Testis (tissue), 2 donors: ENCODE measurements at regions not wholly inside any gene's neighbourhood (a gene's known extent, or its start where the extent isn't known, plus 50 kb on each side); places are given as distances from the start of the nearest gene placed in this dataset.
"Not testable (repeated sequence)": the region's sequence is repeated elsewhere in the genome, so short reads cannot be mapped to it uniquely, and the experiment has no call there.

Experiments
- DNase-seq: peaks from one replicate; pipeline ENCODE4 v3.0.0-alpha.2; 2019
- H3K27ac ChIP-seq, 2 donors: fragments of 200-600 bp; sonication (generic); one replicate each; pipeline ENCODE4 v1.5.1; 2019
- H3K27me3 ChIP-seq: fragments of 200-600 bp; sonication (generic); one replicate; pipeline ENCODE4 v1.5.1; 2019
- H3K36me3 ChIP-seq: fragments of 200-600 bp; sonication (generic); one replicate; pipeline ENCODE4 v1.5.1; 2017; ENCODE audit warnings: low read depth; ENCODE audit errors: missing control alignments
- H3K4me1 ChIP-seq: fragments of 200-600 bp; sonication (generic); one replicate; pipeline ENCODE4 v1.5.1; 2019
- H3K4me3 ChIP-seq, 2 donors: fragments of 200-600 bp; sonication (generic); one replicate each; pipeline ENCODE4 v1.5.1; 2017 to 2019
- H3K9me3 ChIP-seq: fragments of 200-600 bp; sonication (generic); one replicate; pipeline ENCODE4 v1.5.1; 2017
- POLR2A ChIP-seq: fragments of 450-650 bp; IDR thresholded peaks from one replicate; pipeline ENCODE4 v1.6.1; 2017; ENCODE audit warnings: antibody characterized with exemption, mild to moderate bottlenecking, moderate library complexity
- WGBS, 2 donors: methylation state at CpG; one replicate each; pipeline ENCODE4 v1.1.5; 2018; 5-methylcytosine and 5-hydroxymethylcytosine counted together
- intact Hi-C: fragments of 100-400 bp; cut with DNase I; formaldehyde crosslinking; loops from one replicate; pipeline ENCODE4 v1.15.1; 2023; ENCODE audit warnings: low total_unique reads
- TF ChIP-seq, protein P1 (sequence below), 3 experiments: fragments of 450-650 bp in 2 of 3; fragments of 200-600 bp in 1 of 3; sonication (generic) in 1 of 3; IDR thresholded peaks; one replicate each; pipeline ENCODE4 v1.5.1; 2016 to 2019; ENCODE audit warnings: antibody characterized with exemption in 3 of 3, mild to moderate bottlenecking in 2 of 3, moderate library complexity in 1 of 3

DNA sequence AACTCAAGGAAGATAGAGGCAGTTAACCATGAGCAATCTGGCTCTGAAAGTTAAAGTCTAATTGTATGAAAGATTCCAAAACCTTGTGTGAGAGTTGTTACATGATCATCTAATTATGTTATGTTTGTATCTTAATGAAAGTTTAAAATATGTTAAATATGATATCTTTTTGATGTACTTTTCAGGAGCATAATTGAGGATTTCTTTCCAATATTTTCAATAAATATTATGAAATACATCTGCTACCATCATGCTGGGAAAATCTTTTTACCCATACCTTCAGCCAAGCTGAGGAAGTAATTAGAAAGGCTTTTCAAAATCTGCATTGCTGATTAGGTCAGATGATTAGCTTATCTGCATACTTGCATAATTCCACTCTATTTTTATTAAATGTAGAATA, 318.4 kb downstream of the KLF12 start:
- Histone ChIP-seq H3K4me1 (no peaks in the 10 kb centered on the region), H3K36me3 (no peaks in the 10 kb centered on the region), H3K27me3 (no peaks in the 10 kb centered on the region), H3K27ac (no peak overlapping the region), H3K9me3 (no peaks in the 10 kb centered on the region), H3K4me3 (no peak overlapping the region)
- DNase-seq, result no peak
- TF ChIP-seq, protein P1, sequence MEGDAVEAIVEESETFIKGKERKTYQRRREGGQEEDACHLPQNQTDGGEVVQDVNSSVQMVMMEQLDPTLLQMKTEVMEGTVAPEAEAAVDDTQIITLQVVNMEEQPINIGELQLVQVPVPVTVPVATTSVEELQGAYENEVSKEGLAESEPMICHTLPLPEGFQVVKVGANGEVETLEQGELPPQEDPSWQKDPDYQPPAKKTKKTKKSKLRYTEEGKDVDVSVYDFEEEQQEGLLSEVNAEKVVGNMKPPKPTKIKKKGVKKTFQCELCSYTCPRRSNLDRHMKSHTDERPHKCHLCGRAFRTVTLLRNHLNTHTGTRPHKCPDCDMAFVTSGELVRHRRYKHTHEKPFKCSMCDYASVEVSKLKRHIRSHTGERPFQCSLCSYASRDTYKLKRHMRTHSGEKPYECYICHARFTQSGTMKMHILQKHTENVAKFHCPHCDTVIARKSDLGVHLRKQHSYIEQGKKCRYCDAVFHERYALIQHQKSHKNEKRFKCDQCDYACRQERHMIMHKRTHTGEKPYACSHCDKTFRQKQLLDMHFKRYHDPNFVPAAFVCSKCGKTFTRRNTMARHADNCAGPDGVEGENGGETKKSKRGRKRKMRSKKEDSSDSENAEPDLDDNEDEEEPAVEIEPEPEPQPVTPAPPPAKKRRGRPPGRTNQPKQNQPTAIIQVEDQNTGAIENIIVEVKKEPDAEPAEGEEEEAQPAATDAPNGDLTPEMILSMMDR (IDR thresholded peaks at IDR 0.05), result no peak
- no peak for TF ChIP-seq POLR2A
- intact Hi-C loops, result no loop called here

DNA sequence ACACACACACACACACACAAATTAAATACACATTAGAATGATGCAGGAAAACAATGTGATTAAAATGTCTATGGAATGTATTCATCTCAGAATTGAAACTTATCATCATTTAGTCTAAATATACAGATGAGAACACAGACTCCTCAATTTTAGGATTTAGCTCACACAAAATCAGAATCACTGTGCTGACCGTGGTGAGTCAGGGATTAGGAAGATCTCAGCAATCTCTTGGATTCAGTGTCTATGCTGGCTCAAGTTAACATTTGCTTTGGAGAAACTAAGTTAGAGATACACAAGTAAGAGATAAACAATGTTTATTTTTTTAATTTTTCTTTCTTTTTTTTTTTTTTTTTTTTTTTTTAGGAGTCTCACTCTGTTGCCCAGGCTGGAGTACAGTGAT, 323.6 kb downstream of the KLF12 start:
- Histone ChIP-seq H3K27ac (no peak overlapping the region), H3K4me3 (no peak overlapping the region), H3K4me1 (no peaks in the 10 kb centered on the region), H3K27me3 (no peaks in the 10 kb centered on the region), H3K36me3 (no peaks in the 10 kb centered on the region), H3K9me3 (no peaks in the 10 kb centered on the region)
- intact Hi-C loops, result no loop called here
- WGBS, 2 donors, result 75 to 86% methylated on average over 1 of the region's 1 CpG
- TF ChIP-seq POLR2A, result no peak
- TF ChIP-seq, protein P1 (IDR thresholded peaks at IDR 0.05), result no peak
- DNase-seq, result no peak

DNA sequence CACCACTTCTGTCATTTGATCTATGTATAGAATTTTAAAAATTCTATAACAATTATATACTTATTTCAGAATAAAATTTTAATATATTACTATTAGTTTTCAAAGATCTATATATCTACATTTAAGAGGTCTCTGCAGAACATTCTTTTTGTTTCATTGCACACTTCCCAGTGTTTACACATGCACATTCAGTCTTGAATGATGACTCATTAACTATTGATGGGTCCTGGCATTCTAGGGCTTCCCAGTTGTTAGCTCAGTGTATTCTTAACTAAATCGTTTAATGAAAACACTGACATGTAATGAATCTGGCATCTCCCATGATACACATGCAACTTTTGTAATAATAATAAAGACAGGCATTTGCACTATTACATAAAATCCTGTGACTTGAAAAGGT, 324.6 kb downstream of the KLF12 start:
- 72 to 82% methylated on average over 1 of the region's 1 CpG for WGBS, 2 donors
- no peak for DNase-seq

DNA sequence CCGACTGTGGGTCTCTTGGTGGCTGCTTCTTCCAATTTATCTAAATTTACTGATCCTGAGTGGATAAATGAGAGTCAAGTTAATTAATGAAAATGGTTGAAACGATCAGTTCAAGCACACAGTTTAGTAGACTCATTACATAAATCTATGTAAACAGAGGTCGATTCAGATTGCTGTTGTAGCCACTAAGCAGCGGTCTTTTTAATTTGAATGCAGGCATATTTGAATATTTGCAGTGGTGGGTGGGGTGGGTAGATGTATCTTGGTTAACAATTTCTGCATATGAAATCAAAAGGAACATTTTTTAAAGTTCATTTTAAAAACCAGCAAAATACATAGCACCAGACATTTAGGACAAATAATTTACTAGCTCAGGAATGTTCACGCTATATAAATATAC, 325.9 kb downstream of the KLF12 start:
- TF ChIP-seq, protein P1 (IDR thresholded peaks at IDR 0.05), result no peak
- no peak for TF ChIP-seq POLR2A
- intact Hi-C loops, result no loop called here
- no peaks in the 10 kb centered on the region for H3K36me3 ChIP-seq
- H3K27ac ChIP-seq, result no peak overlapping the region
- DNase-seq, result no peak
- H3K4me3 ChIP-seq, result no peak overlapping the region
- H3K4me1 ChIP-seq, result no peaks in the 10 kb centered on the region
- H3K27me3 ChIP-seq, result no peaks in the 10 kb centered on the region
- 80 to 81% methylated on average over 5 of the region's 5 CpGs for WGBS, 2 donors
- no peaks in the 10 kb centered on the region for H3K9me3 ChIP-seq

More for the DNA sequence above, 324.6 kb downstream of the KLF12 start:
- intact Hi-C loops, result no loop called here
- no peak for TF ChIP-seq POLR2A
- TF ChIP-seq, protein P1 (IDR thresholded peaks at IDR 0.05), result no peak
- Histone ChIP-seq H3K4me1 (no peaks in the 10 kb centered on the region), H3K9me3 (no peaks in the 10 kb centered on the region), H3K27me3 (no peaks in the 10 kb centered on the region), H3K27ac (no peak overlapping the region), H3K4me3 (no peak overlapping the region), H3K36me3 (no peaks in the 10 kb centered on the region)

DNA sequence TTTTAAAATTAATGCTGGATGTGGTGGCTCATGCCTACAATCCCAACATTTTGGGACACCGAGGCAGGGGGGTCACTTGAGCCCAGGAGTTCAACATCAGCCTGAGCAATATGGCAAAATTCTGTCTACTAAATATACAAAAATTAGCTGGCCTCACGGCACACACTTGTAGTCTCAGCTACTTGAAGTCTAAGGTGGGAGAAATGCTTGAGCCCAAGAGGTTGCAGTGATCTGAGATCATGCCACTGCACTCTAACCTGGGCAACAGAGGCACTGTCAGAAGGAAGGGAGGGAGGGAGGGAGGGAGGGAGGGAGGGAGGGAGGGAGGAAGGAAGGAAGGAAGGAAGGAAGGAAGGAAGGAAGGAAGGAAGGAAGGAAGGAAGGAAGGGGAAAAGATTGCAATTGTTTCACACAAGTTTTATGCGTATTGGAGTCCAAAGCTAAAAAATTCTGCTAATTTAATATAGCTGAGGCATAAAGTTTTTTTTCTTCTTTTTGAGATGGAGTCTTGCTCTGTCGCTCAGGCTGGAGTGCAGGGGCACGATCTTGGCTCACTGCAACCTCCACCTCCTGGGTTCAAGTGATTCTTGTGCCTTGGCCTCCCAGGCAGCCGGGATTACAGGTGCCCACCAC, 328.8 kb downstream of the KLF12 start:
- H3K27ac ChIP-seq, H3K9me3 ChIP-seq, H3K4me3 ChIP-seq, H3K36me3 ChIP-seq, H3K27me3 ChIP-seq, intact Hi-C loops, DNase-seq, H3K4me1 ChIP-seq: not testable (repeated sequence)
- 96 to 97% methylated on average over 6 of the region's 6 CpGs for WGBS, 2 donors
